Mesodermal cell (in vitro differentiated cells): ENCODE measurements at regions not wholly inside any gene's neighbourhood (a gene's known extent, or its start where the extent isn't known, plus 50 kb on each side); places are given as distances from the start of the nearest gene placed in this dataset.

ENCODE experiments used
- H3K27ac ChIP-seq: 2 replicates; pipeline ENCODE4 v1.7.0; 2013; ENCODE audit warnings: mild to moderate bottlenecking, low read depth, low read length, moderate library complexity; ENCODE audit not compliant: severe bottlenecking
- H3K36me3 ChIP-seq: 2 replicates; pipeline ENCODE4 v1.7.1; 2013; ENCODE audit warnings: mild to moderate bottlenecking, low read length, moderate library complexity; ENCODE audit not compliant: control insufficient read depth, insufficient read depth
- H3K4me1 ChIP-seq: one replicate; pipeline ENCODE4 v1.7.1; 2013; ENCODE audit warnings: mild to moderate bottlenecking, low read length; ENCODE audit not compliant: insufficient read depth, control insufficient read depth, poor library complexity, severe bottlenecking
- H3K4me3 ChIP-seq: 2 replicates; pipeline ENCODE4 v1.7.0; 2013; ENCODE audit warnings: low read length, control low read depth, mild to moderate bottlenecking; ENCODE audit not compliant: insufficient read depth, poor library complexity, severe bottlenecking; ENCODE audit errors: extremely low read depth
- H3K9me3 ChIP-seq: 2 replicates; pipeline ENCODE4 v1.7.1; 2013; ENCODE audit warnings: mild to moderate bottlenecking, low read length, moderate library complexity; ENCODE audit not compliant: control insufficient read depth
- WGBS, 2 experiments: methylation state at CpG; one replicate each; pipeline ENCODE4 v1.1.5; 2013; ENCODE audit warnings: missing lambda C conversion rate in 2 of 2; ENCODE audit not compliant: insufficient coverage in 2 of 2; 5-methylcytosine and 5-hydroxymethylcytosine counted together

DNA sequence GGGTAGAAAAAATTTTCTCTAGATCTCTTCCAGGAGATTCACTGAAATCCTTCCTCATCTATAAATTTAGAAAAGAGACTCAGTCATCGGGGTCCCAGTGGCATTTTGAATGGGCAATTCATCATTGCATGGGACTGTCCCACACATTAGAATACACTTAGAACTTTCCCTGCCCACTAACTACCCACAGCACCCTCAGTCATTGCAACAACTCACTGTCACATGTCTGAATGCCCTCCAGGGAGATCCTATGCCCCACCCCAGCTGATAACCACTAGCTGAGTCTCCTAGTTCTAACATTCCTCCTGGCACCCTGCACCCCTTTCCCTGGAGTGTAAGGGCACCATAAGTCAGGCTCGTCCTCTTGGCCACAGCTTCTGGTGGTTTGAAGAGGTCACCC is 89.6 kb downstream of the INSIG2 start:
- Histone ChIP-seq H3K4me1 (no peaks in the 10 kb centered on the region), H3K4me3 (no peak overlapping the region), H3K9me3 (no peaks in the 10 kb centered on the region), H3K36me3 (no peaks in the 10 kb centered on the region), H3K27ac (no peak overlapping the region)
- WGBS, 2 experiments: 83 to 89% methylated on average over 1 to 2 of the region's 2 CpGs

DNA sequence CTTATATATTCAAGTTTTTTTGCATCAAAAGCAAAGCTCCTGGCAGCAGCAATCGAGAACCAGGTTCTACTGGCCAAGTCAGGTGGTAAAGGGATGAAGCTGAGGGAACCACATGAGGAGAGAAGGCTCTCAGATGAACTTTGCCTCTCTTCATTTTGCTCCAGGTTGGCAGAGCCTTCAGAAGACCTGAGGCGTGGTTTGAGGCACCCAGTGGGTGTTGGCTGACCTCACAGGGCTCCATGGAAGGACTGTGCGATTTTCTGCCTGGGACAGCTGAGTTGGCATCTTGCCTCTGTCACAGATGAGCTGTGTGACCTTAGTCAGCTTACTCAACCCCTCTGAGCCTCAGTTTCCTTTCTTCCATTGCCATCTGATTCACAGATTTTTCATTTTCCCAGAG is 89.0 kb downstream of the INSIG2 start:
- Histone ChIP-seq H3K9me3 (no peaks in the 10 kb centered on the region), H3K36me3 (no peaks in the 10 kb centered on the region), H3K4me1 (no peaks in the 10 kb centered on the region), H3K27ac (no peak overlapping the region), H3K4me3 (no peak overlapping the region)
- WGBS, 2 experiments: 88 to 90% methylated on average over 2 to 3 of the region's 3 CpGs

DNA sequence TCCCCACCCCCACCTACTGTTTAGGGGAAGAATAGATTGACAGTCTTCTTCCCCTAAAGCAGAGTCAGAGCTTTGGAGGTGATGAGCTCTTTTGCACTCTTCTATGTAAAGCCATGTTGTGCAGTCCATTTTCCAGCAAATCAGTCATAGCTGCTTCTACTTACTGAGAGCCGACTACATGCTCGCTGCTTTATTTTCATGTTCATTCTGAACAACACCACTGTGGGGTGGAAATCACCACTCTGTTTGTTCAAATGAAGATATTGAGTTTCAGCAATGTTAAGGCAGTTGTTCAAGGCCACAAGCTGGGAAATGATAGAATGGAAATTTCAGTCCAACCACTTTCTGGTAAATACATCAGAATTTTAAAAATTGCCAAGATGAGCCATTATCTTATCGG is 88.3 kb downstream of the INSIG2 start:
- H3K27ac ChIP-seq: no peak overlapping the region
- no peak overlapping the region for H3K4me3 ChIP-seq
- H3K36me3 ChIP-seq: no peaks in the 10 kb centered on the region
- no peaks in the 10 kb centered on the region for H3K4me1 ChIP-seq
- 89 to 100% methylated on average over 1 to 2 of the region's 3 CpGs for WGBS, 2 experiments
- no peaks in the 10 kb centered on the region for H3K9me3 ChIP-seq

DNA sequence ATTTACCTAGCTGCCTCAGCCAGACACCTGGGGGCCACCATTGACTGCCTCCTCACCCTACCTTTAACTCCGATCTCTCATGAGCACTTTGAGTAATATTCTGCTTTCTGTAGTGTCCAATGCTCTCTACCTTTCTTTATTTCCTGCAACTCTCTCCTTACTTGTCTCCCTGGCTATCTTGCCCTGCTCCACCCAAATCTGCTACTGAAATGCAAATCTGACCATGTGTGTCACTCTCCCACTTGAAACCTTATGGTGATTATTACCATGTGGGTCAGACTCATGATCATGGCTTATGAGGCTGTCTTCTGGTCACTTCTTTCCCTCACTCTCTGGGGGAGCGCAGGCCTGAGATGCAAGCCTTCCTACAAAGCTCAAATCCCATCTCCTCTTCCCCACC is 83.3 kb downstream of the INSIG2 start:
- no peak overlapping the region for H3K4me3 ChIP-seq
- peaks cover 4% of the 10 kb centered on the region for H3K4me1 ChIP-seq
- no peaks in the 10 kb centered on the region for H3K9me3 ChIP-seq
- H3K36me3 ChIP-seq: no peaks in the 10 kb centered on the region
- H3K27ac ChIP-seq: no peak overlapping the region
- 86 to 100% methylated on average over 1 to 2 of the region's 2 CpGs for WGBS, 2 experiments

DNA sequence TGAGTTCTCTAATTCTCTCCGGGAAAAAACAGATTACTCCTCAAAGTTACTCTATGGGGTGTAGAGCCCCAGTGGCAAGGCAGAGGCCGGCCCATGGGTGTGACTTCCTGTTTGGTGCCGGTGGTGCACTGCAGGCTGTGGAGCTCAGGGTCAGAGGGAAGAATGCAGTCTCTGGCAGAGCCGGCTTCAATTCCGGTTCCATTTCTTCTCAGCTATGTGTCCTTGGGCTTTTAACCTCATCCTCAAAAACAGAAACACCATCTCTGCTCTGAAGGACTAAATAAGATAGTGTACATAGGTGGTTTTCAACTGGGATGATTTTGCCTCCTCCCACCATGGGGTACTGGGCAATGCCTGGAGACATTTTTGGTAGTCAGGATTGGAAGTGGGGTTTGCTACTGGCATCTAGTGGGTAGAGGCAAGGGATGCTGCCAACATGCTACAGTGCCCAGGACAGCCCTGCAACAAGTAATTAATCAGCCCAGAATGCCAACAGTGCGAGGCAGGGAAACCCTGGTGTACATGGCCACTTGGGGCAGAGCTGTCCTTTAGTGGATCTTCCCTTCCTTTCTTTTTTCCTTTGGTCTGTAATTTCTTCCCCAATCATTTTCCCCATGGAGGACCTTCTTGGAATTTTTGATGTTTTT is 81.2 kb downstream of the INSIG2 start:
- H3K27ac ChIP-seq: no peak overlapping the region
- H3K9me3 ChIP-seq: no peaks in the 10 kb centered on the region
- no peaks in the 10 kb centered on the region for H3K36me3 ChIP-seq
- H3K4me3 ChIP-seq: no peak overlapping the region
- 100% methylated on average over 1 of the region's 6 CpGs for whole genome bisulfite sequencing, 2 experiments
- peaks cover 4% of the 10 kb centered on the region for H3K4me1 ChIP-seq

DNA sequence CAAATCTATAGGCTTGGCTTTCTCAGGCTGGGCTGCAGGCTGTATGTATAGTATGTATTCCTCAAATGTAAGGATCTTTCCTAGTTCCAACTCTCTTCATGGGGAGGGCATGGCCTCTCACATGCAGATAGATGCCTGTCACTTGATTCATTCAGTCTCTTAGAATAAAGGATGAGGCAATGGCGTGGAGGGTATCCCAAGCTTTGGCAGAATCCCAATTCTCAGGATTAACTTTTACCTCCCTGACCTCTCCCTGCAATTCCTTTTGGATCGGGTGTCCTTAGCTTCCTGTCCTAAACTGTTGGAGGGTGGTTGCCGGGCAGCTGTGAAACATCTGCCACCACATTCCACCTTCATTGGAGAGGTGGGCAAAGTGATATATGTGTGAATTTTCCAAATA is 80.3 kb downstream of the INSIG2 start:
- Histone ChIP-seq H3K4me3 (no peak overlapping the region), H3K4me1 (peaks cover 4% of the 10 kb centered on the region), H3K27ac (no peak overlapping the region), H3K36me3 (no peaks in the 10 kb centered on the region), H3K9me3 (no peaks in the 10 kb centered on the region)
- WGBS, 2 experiments: 100% methylated on average over 1 of the region's 3 CpGs

DNA sequence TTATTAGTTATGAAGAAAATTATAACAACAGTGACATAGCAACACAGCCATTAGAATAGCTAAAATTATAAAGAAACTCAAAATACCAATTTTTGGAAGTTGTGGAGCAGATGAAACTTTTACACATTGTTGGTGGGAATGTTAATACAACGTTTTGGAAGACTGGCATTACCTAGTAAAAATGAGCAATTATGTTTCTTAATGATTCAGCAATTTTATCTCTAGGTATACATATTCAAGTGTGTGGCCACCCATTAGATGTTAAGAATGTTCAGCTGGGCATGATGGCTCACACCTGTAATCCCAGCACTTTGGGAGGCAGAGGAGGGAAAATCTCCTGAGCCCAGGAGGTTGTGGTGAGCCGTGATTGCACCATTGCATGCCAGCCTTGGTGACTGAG is 78.8 kb downstream of the INSIG2 start:
- Histone ChIP-seq H3K9me3 (no peaks in the 10 kb centered on the region), H3K4me3 (no peak overlapping the region), H3K36me3 (no peaks in the 10 kb centered on the region), H3K27ac (no peak overlapping the region), H3K4me1 (peaks cover 4% of the 10 kb centered on the region)
- no CpG with 5 or more reads among the region's 2 CpGs for WGBS, 2 experiments

DNA sequence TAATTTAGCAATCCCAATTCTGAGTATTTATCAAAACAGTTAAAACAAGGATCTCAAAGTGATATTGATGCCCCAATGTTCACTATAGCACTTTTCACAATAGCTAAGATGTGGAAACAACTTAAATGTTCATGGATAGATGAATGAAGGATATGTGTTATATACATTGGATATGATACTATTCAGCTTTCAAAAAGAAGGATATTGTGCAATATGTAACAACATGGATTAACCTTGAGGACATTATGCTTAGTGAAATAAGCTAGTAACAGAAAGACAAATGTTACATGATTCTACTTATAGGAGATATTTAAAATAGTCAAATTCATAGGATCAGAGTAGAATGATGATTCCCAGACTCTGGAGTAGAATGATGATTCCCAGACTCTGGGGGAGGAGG is 78.0 kb downstream of the INSIG2 start:
- H3K27ac ChIP-seq: no peak overlapping the region
- H3K9me3 ChIP-seq: no peaks in the 10 kb centered on the region
- H3K4me3 ChIP-seq: no peak overlapping the region
- peaks cover 4% of the 10 kb centered on the region for H3K4me1 ChIP-seq
- H3K36me3 ChIP-seq: no peaks in the 10 kb centered on the region

DNA sequence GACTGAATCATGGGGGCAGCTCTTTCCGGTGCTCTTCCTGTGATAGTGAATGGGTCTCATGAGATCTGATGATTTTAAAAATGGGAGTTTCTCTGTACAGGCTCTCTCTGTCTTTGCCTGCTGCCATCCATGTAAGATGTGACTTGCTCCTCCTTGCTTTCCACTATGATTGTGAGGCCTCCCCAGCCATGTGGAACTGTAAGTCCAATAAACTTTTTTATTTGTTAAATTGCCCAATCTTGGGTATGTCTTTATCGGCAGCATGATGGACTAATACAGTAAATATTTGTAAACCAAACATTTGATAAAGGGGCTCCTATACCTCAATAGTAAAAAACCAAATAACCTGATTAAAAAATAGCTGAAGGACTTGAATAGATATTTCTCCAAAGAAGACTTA is 77.3 kb downstream of the INSIG2 start:
- H3K27ac ChIP-seq: no peak overlapping the region
- H3K4me3 ChIP-seq: no peak overlapping the region
- H3K9me3 ChIP-seq: no peaks in the 10 kb centered on the region
- no CpG with 5 or more reads among the region's 2 CpGs for WGBS, 2 experiments
- peaks cover 4% of the 10 kb centered on the region for H3K4me1 ChIP-seq
- H3K36me3 ChIP-seq: no peaks in the 10 kb centered on the region
